ENCODE measurements at regions not wholly inside any gene's neighbourhood (a gene's known extent, or its start where the extent isn't known, plus 50 kb on each side); places are given as distances from the start of the nearest gene placed in this dataset.

DNA sequence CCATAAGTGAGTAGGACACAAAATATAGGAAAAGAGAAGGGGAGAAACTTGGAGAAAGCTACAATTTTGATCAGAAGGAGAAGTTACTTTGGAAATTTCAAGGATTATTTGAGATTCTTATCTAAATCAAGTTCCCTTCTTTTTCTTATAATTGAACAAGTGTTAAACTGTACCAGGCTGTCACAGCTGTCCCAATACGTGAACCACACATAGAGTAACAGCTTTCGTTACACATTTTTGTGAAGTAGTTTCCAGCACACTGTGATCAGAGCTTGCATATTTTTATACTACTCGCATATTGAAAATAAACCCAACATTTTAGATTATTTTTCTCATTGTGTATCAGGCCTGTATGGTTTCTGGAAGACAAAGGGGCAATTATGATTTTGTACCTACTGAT is 412.8 kb upstream of the PSMD7 start:
- H3K36me3 ChIP-seq (ENCODE audit: control insufficient read depth in 2 of 4, insufficient read depth in 4 of 4, low read length in 3 of 4), result no peaks in the 10 kb centered on the region
- H3K4me3 ChIP-seq (ENCODE audit: extremely low read depth in 1 of 4, insufficient read depth in 2 of 4, low read depth in 3 of 4, low read length in 4 of 4), result no peak overlapping the region
- H3K56ac ChIP-seq (replicated peaks; ENCODE audit: insufficient read length, low read depth, low read length), result no peak overlapping the region
- no peak overlapping the region for H2BK15ac ChIP-seq (ENCODE audit: low read length)
- no peak overlapping the region for H2AFZ ChIP-seq (ENCODE audit: low read length)
- ChIA-PET CTCF (ENCODE audit: partially characterized antibody) (interaction anchor here (1.3 to 3.1 kb wide), 3 partner anchors 72 to 318 kb away, joined by 3 to 10 read pairs (median 4); no protein-coding TSS in a partner anchor), POLR2A (ENCODE audit: partially characterized antibody) (interaction anchor here (2.6 kb wide), 1 partner anchor 8 kb away, joined by 11 read pairs; no protein-coding TSS in a partner anchor)
- no peaks in the 10 kb centered on the region for H4K20me1 ChIP-seq (replicated peaks in 1 of 2; ENCODE audit: control insufficient read depth in 1 of 2, insufficient read depth in 2 of 2, low read length in 2 of 2)
- no peak overlapping the region for H3K14ac ChIP-seq (ENCODE audit: insufficient read length)
- H3K27me3 ChIP-seq (replicated peaks in 1 of 4; ENCODE audit: control insufficient read depth in 3 of 4, extremely low read depth in 1 of 4, insufficient read depth in 3 of 4, low read length in 3 of 4), result no peaks in the 10 kb centered on the region
- no peak overlapping the region for H3K4ac ChIP-seq (replicated peaks; ENCODE audit: insufficient read length, low read depth, low read length)
- no peak overlapping the region for H2AK5ac ChIP-seq (ENCODE audit: low read depth, low read length)
- no peaks in the 10 kb centered on the region for H3K79me2 ChIP-seq (ENCODE audit: control insufficient read depth in 1 of 2, insufficient read depth in 2 of 2, low read length in 2 of 2)
- H3K4me2 ChIP-seq (ENCODE audit: insufficient read depth in 1 of 2, low read depth in 2 of 2, low read length in 2 of 2), result no peak overlapping the region
- H3K27ac ChIP-seq (ENCODE audit: low read depth, low read length), result no peak overlapping the region
- DNase-seq (ENCODE audit: low read depth in 1 of 2, low spot score in 2 of 2), result no peak
- H4K8ac ChIP-seq (ENCODE audit: extremely low read depth, insufficient read depth, low read length), result no peak overlapping the region
- no peaks in the 10 kb centered on the region for H3K9me3 ChIP-seq (ENCODE audit: insufficient read depth in 2 of 2, low read depth in 1 of 2, low read length in 1 of 2)
- WGBS, 2 experiments (ENCODE audit: extremely low coverage in 1 of 2, insufficient coverage in 1 of 2, insufficient read length in 1 of 2, insufficient replicate concordance in 2 of 2, low coverage in 1 of 2, low lambda C conversion rate in 2 of 2, missing lambda C conversion rate in 1 of 2), result 77% methylated on average over 3 of the region's 3 CpGs; no CpG with 5 or more reads in 1 of the 2 experiments
- H2BK20ac ChIP-seq (ENCODE audit: low read length), result no peak overlapping the region
- no peak overlapping the region for H2BK12ac ChIP-seq (ENCODE audit: low read depth, low read length)
- no peak overlapping the region for H2BK120ac ChIP-seq (replicated peaks; ENCODE audit: low read depth, low read length)
- H3K79me1 ChIP-seq (ENCODE audit: low read depth, low read length), result no peaks in the 10 kb centered on the region
- no peak overlapping the region for H3K23ac ChIP-seq (ENCODE audit: insufficient read length)
- no peak overlapping the region for H3K9ac ChIP-seq (replicated peaks in 1 of 4; ENCODE audit: extremely low read depth in 1 of 4, low read depth in 3 of 4, low read length in 3 of 4)
- H3K18ac ChIP-seq (ENCODE audit: extremely low read depth, low read length), result no peak overlapping the region
- no peaks in the 10 kb centered on the region for H3K23me2 ChIP-seq (ENCODE audit: low read depth, low read length)
- no peak overlapping the region for H4K91ac ChIP-seq (replicated peaks; ENCODE audit: insufficient read length, low read length)
- TF ChIP-seq SRF (IDR thresholded peaks at IDR 0.05; ENCODE audit: low read depth, low read length) (no peak), CREB1 (IDR thresholded peaks at IDR 0.05) (no peak), BRCA1 (IDR thresholded peaks at IDR 0.05; ENCODE audit: low read depth, low read length) (no peak), POLR2AphosphoS5 (IDR thresholded peaks at IDR 0.05; ENCODE audit: low read depth, low read length) (no peak), CHD1 (IDR thresholded peaks at IDR 0.05; ENCODE audit: low read depth, low read length) (no peak), PHF8 (conservative IDR thresholded peaks at IDR 0.05; ENCODE audit: low read depth, low read length) (no peak)
- TF ChIP-seq, protein P1, sequence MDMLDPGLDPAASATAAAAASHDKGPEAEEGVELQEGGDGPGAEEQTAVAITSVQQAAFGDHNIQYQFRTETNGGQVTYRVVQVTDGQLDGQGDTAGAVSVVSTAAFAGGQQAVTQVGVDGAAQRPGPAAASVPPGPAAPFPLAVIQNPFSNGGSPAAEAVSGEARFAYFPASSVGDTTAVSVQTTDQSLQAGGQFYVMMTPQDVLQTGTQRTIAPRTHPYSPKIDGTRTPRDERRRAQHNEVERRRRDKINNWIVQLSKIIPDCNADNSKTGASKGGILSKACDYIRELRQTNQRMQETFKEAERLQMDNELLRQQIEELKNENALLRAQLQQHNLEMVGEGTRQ (IDR thresholded peaks at IDR 0.05; ENCODE audit: low read length), result no peak
- H2BK5ac ChIP-seq (ENCODE audit: low read depth, low read length), result no peak overlapping the region
- H3K4me1 ChIP-seq (replicated peaks in 1 of 4; ENCODE audit: control insufficient read depth in 3 of 4, insufficient read depth in 4 of 4, low read length in 3 of 4), result peaks cover 0 to 4% (median 4%) of the 10 kb centered on the region in 4 experiments; a peak in 2 of 7 replicates
- H4K5ac ChIP-seq (ENCODE audit: insufficient read length, low read depth, low read length), result no peak overlapping the region
- FAIRE-seq, result no peak

All from H1 (cell line).